Smooth muscle cell (in vitro differentiated cells): ENCODE measurements at regions not wholly inside any gene's neighbourhood (a gene's known extent, or its start where the extent isn't known, plus 50 kb on each side); places are given as distances from the start of the nearest gene placed in this dataset.

Experiments used
- DNase-seq: peaks from one replicate; lab custom pipeline; 2025; ENCODE audit not compliant: unreplicated experiment; lab: John Stamatoyannopoulos, UW
- H2AFZ ChIP-seq: fragments of 200-600 bp; sonication (generic); 2 replicates; pipeline ENCODE4 v1.6.0; 2016; ENCODE audit warnings: antibody characterized with exemption, low read depth, mild to moderate bottlenecking
- H3F3A ChIP-seq: fragments of 200-600 bp; sonication (generic); 2 replicates; pipeline ENCODE4 v1.6.0; 2017; ENCODE audit warnings: antibody characterized with exemption, low read depth
- H3K27ac ChIP-seq: fragments of 200-600 bp; sonication (generic); 2 replicates; pipeline ENCODE4 v1.5.1; 2016; ENCODE audit warnings: low read depth, mild to moderate bottlenecking
- H3K27me3 ChIP-seq: fragments of 200-600 bp; sonication (generic); 2 replicates; pipeline ENCODE4 v1.6.1; 2016; ENCODE audit warnings: low read depth, mild to moderate bottlenecking
- H3K36me3 ChIP-seq: fragments of 200-600 bp; sonication (generic); 2 replicates; pipeline ENCODE4 v1.5.1; 2016; ENCODE audit warnings: low read depth
- H3K4me1 ChIP-seq: fragments of 200-600 bp; sonication (generic); 2 replicates; pipeline ENCODE4 v1.5.1; 2016; ENCODE audit warnings: low read depth
- H3K4me2 ChIP-seq: fragments of 200-600 bp; sonication (generic); 2 replicates; pipeline ENCODE4 v1.6.0; 2016; ENCODE audit warnings: mild to moderate bottlenecking
- H3K4me3 ChIP-seq: fragments of 200-600 bp; sonication (generic); 2 replicates; pipeline ENCODE4 v1.5.1; 2016; ENCODE audit warnings: mild to moderate bottlenecking
- H3K79me2 ChIP-seq: fragments of 200-600 bp; sonication (generic); 2 replicates; pipeline ENCODE4 v1.6.0; 2016; ENCODE audit warnings: low read depth, mild to moderate bottlenecking
- H3K9ac ChIP-seq: fragments of 200-600 bp; sonication (generic); 2 replicates; pipeline ENCODE4 v1.6.0; 2016; ENCODE audit warnings: low read depth
- H3K9me3 ChIP-seq: fragments of 200-600 bp; sonication (generic); replicated peaks from 2 replicates; pipeline ENCODE4 v1.5.1; 2016; ENCODE audit warnings: low read depth
- H4K20me1 ChIP-seq: fragments of 200-600 bp; sonication (generic); 2 replicates; pipeline ENCODE4 v1.6.0; 2016; ENCODE audit warnings: low read depth
- WGBS: methylation state at CpG from one replicate; pipeline ENCODE4 v1.1.7; 2016; ENCODE audit warnings: low lambda C conversion rate; 5-methylcytosine and 5-hydroxymethylcytosine counted together
- TF ChIP-seq, protein P1 (sequence below): fragments of 200-600 bp; sonication (generic); IDR thresholded peaks from 2 replicates; pipeline ENCODE4 v1.5.1; 2017; ENCODE audit warnings: borderline replicate concordance, mild to moderate bottlenecking, antibody characterized with exemption; ENCODE audit not compliant: insufficient read depth, poor library complexity, severe bottlenecking

DNA sequence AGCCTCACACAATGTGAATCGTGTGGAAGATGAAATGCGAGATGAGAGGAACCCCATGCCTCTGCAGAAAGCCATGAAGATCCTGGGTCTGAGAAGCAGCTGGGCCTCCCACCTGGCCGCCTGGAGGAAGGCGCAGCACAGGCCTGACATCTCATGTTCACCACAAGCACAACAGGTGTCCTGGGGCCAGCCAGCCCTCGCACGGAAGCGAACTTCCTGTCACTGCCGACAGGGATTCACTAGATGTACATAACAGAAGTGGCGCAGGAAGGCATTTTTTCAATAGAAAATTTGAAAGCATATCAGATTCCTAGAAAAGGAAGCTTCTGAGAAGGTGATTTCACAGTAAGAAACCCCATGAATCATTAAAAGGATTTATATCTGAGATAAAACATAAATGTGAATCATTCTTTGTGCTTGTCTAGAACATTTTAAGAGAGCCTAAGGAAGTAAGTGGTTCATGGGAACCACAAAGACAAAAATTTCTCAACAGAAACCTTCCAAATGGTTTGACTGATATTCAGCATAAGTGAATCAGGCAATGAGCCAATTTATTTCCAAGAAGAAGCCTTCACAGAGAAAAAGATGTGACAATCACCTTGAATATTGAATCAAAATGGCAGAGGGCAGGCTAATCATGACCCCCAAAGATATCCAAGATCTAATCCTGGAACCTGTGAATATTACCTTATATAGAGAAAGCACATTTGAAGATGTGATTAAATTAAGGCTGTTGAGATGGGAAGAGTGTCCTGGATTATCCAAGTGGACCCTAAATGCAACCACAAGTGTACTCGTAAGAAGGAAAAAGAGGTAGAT is 311.9 kb downstream of the DUSP6 start:
- Histone ChIP-seq H3K27ac (no peak overlapping the region), H3K9me3 (no peaks in the 10 kb centered on the region), H3F3A (peaks cover 3% of the 10 kb centered on the region), H3K36me3 (no peaks in the 10 kb centered on the region), H3K27me3 (peaks cover 13% of the 10 kb centered on the region), H3K79me2 (no peaks in the 10 kb centered on the region), H3K4me2 (no peak overlapping the region), H3K4me1 (no peaks in the 10 kb centered on the region), H3K9ac (no peak overlapping the region), H4K20me1 (no peaks in the 10 kb centered on the region), H3K4me3 (no peak overlapping the region), H2AFZ (no peak overlapping the region)
- TF ChIP-seq, protein P1, sequence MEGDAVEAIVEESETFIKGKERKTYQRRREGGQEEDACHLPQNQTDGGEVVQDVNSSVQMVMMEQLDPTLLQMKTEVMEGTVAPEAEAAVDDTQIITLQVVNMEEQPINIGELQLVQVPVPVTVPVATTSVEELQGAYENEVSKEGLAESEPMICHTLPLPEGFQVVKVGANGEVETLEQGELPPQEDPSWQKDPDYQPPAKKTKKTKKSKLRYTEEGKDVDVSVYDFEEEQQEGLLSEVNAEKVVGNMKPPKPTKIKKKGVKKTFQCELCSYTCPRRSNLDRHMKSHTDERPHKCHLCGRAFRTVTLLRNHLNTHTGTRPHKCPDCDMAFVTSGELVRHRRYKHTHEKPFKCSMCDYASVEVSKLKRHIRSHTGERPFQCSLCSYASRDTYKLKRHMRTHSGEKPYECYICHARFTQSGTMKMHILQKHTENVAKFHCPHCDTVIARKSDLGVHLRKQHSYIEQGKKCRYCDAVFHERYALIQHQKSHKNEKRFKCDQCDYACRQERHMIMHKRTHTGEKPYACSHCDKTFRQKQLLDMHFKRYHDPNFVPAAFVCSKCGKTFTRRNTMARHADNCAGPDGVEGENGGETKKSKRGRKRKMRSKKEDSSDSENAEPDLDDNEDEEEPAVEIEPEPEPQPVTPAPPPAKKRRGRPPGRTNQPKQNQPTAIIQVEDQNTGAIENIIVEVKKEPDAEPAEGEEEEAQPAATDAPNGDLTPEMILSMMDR = no peak
- DNase-seq = no peak
- 84% methylated on average over 10 of the region's 10 CpGs for WGBS

DNA sequence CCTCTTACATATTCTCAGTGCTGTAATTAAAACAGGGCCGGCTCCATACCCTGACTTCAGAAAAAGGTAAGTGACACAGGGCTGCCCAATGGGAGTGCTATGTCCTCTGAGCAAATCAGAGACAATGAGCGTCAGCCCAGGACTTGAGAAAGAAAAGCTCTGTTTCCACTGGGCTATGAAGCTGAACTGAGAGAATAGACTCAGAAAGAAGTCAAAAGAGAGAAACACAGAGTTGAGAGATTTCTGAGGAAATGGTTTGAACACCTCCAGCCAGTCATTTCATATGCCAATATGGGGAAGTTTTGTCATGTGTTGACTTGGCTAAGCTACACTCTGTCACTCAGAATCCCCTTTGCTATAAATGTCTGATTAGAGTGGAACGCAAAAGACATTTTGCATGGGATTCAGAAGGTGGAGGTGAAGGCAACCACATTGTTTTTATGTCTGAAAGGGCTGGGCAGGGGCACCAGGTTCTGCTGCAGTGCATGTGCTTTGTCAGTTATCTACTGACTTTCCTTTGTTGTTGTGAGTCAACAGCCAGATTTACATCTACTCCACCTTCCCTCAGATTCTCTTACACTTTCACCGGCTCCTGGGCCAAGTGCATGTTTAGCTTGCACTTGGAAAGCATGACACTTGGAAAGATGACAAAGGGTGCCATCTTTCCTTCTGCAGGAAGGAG is 313.3 kb downstream of the DUSP6 start:
- Histone ChIP-seq H4K20me1 (no peaks in the 10 kb centered on the region), H3K79me2 (no peaks in the 10 kb centered on the region), H3K27me3 (peaks cover 9% of the 10 kb centered on the region), H3K9me3 (no peaks in the 10 kb centered on the region), H3K9ac (no peak overlapping the region), H3K36me3 (no peaks in the 10 kb centered on the region), H2AFZ (no peak overlapping the region), H3F3A (peaks cover 3% of the 10 kb centered on the region), H3K4me2 (no peak overlapping the region), H3K27ac (no peak overlapping the region), H3K4me1 (no peaks in the 10 kb centered on the region), H3K4me3 (no peak overlapping the region)
- 74% methylated on average over 4 of the region's 4 CpGs for WGBS
- no peak for DNase-seq
- TF ChIP-seq, protein P1 = no peak

DNA sequence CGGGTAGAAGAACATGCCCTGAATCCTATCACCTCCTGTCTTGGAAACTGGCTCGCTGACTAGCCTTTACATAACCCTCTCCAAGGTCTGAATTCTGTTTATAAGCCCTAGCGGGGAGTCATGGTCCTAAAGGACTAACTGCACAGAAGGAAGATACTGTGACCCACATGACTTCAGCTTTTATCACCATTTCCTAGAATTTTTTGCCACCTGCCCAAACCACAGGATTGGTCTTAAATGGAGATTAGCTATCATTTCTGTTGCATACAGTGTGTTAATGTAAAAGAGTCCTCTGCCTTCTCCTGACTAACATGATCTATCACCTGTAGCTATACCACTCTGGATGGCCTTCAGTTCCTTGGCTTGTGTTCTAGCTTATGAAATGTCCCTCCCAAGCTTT is 319.2 kb downstream of the DUSP6 start:
- Histone ChIP-seq H3K27ac (no peak overlapping the region), H3K9me3 (no peaks in the 10 kb centered on the region), H3K36me3 (no peaks in the 10 kb centered on the region), H3F3A (no peaks in the 10 kb centered on the region), H3K4me1 (no peaks in the 10 kb centered on the region), H3K9ac (no peak overlapping the region), H4K20me1 (no peaks in the 10 kb centered on the region), H3K4me3 (no peak overlapping the region), H3K79me2 (no peaks in the 10 kb centered on the region), H3K27me3 (peaks cover 6% of the 10 kb centered on the region), H2AFZ (no peak overlapping the region), H3K4me2 (no peak overlapping the region)
- no peak for DNase-seq
- TF ChIP-seq, protein P1 = no peak
- WGBS = 92% methylated on average over 3 of the region's 3 CpGs
